ENCODE measurements at regions not wholly inside any gene's neighbourhood (a gene's known extent, or its start where the extent isn't known, plus 50 kb on each side); places are given as distances from the start of the nearest gene placed in this dataset.
"Not testable (repeated sequence)": the region's sequence is repeated elsewhere in the genome, so short reads cannot be mapped to it uniquely, and the experiment has no call there.

DNA sequence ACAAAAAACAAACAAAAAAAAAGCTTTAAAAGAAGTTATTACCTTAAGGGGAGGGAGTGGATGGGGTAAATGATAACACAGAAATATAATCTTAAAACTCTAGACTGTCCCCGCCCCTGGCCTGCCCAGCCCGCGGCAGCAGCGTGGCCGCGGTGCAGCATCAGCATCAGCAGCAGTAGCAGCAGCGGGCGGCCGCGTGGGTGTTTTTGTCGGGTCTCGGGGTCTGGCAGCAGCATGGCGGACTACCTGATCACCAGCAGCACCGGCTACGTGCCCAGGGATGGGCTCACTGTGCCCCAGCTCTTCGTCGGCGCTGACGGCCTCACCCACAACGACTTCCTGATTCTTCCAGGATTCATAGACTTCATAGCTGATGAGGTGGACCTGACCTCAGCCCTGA, 80.0 kb upstream of the ANKRD28 start:
- no TSS peak for BruUV-seq (replicated peaks)
- Histone ChIP-seq H3K9ac (replicated peaks; ENCODE audit: extremely low read depth, insufficient read depth, low read length) (no peak overlapping the region), H3K4me3 (replicated peaks in 1 of 3; ENCODE audit: insufficient read depth in 1 of 3, low read depth in 1 of 3, low read length in 3 of 3) (no peak overlapping the region), H2AFZ (ENCODE audit: low read depth, low read length) (no peak overlapping the region), H4K20me1 (replicated peaks; ENCODE audit: control insufficient read depth, extremely low read depth, insufficient read depth, low read length) (no peaks in the 10 kb centered on the region), H3K36me3 (ENCODE audit: control insufficient read depth in 2 of 2, extremely low read depth in 1 of 2, insufficient read depth in 2 of 2, low read length in 2 of 2) (no peaks in the 10 kb centered on the region), H3K9me3 (replicated peaks; ENCODE audit: control insufficient read depth, insufficient read depth, low read length) (no peaks in the 10 kb centered on the region), H3K79me2 (ENCODE audit: control insufficient read depth, insufficient read depth, low read length) (no peaks in the 10 kb centered on the region), H3K27ac (ENCODE audit: insufficient read depth, low read depth, low read length) (no peak overlapping the region), H3K9me1 (replicated peaks; ENCODE audit: control insufficient read depth, extremely low read depth, insufficient read depth, low read length) (peaks cover 2% of the 10 kb centered on the region), H3K4me1 (ENCODE audit: control insufficient read depth, extremely low read depth, insufficient read depth, low read length) (no peaks in the 10 kb centered on the region), H3K27me3 (ENCODE audit: control insufficient read depth in 2 of 2, insufficient read depth in 2 of 2, low read length in 2 of 2) (peaks cover 0 to 1% of the 10 kb centered on the region in 2 experiments), H3K4me2 (ENCODE audit: insufficient read depth, low read length) (no peak overlapping the region)
- TF ChIP-seq FOS (IDR thresholded peaks at IDR 0.05; ENCODE audit: borderline replicate concordance, insufficient read depth, low read length) (no peak), MYC (IDR thresholded peaks at IDR 0.05; ENCODE audit: low read depth, low read length) (no peak), GATA2 (IDR thresholded peaks at IDR 0.05; ENCODE audit: insufficient read depth, insufficient read length, low read depth, low read length) (no peak), CTCF (IDR thresholded peaks at IDR 0.05; ENCODE audit: extremely low read depth in 1 of 2, insufficient read depth in 1 of 2, low read depth in 1 of 2, low read length in 2 of 2) (no peak)
- FAIRE-seq: no peak
- CTCF ChIA-PET: no interaction called here
- intact Hi-C loops (cut with micrococcal nuclease) (no loop called here), dilution Hi-C loops (cut with MboI; ENCODE audit: extremely low pct_ligation_motif_present, low sequenced_read_pairs) (no loop called here)
- DNase-seq (ENCODE audit: low read depth, low spot score): no peak
- POLR2A ChIA-PET: no interaction called here

GRCh38 chr3:15879787-15880186, 82.0 kb upstream of the ANKRD28 start:
- dilution Hi-C loops (cut with MboI; ENCODE audit: extremely low pct_ligation_motif_present, low sequenced_read_pairs); POLR2A ChIA-PET; H4K20me1 ChIP-seq (replicated peaks; ENCODE audit: control insufficient read depth, extremely low read depth, insufficient read depth, low read length); H3K27me3 ChIP-seq (ENCODE audit: control insufficient read depth in 2 of 2, insufficient read depth in 2 of 2, low read length in 2 of 2); DNase-seq (ENCODE audit: low read depth, low spot score); H3K4me1 ChIP-seq (ENCODE audit: control insufficient read depth, extremely low read depth, insufficient read depth, low read length); H3K9me3 ChIP-seq (replicated peaks; ENCODE audit: control insufficient read depth, insufficient read depth, low read length); intact Hi-C loops (cut with micrococcal nuclease); H3K79me2 ChIP-seq (ENCODE audit: control insufficient read depth, insufficient read depth, low read length); H3K9ac ChIP-seq (replicated peaks; ENCODE audit: extremely low read depth, insufficient read depth, low read length); CTCF ChIA-PET; H3K9me1 ChIP-seq (replicated peaks; ENCODE audit: control insufficient read depth, extremely low read depth, insufficient read depth, low read length); BruUV-seq (replicated peaks); H3K4me2 ChIP-seq (ENCODE audit: insufficient read depth, low read length); H3K36me3 ChIP-seq (ENCODE audit: control insufficient read depth in 2 of 2, extremely low read depth in 1 of 2, insufficient read depth in 2 of 2, low read length in 2 of 2); H3K4me3 ChIP-seq (replicated peaks in 1 of 3; ENCODE audit: insufficient read depth in 1 of 3, low read depth in 1 of 3, low read length in 3 of 3); H2AFZ ChIP-seq (ENCODE audit: low read depth, low read length); FAIRE-seq; H3K27ac ChIP-seq (ENCODE audit: insufficient read depth, low read depth, low read length): not testable (repeated sequence)

Data from endothelial cell of umbilical vein (primary cell).